ENCODE measurements at regions not wholly inside any gene's neighbourhood (a gene's known extent, or its start where the extent isn't known, plus 50 kb on each side); places are given as distances from the start of the nearest gene placed in this dataset.
"Not testable (repeated sequence)": the region's sequence is repeated elsewhere in the genome, so short reads cannot be mapped to it uniquely, and the experiment has no call there.

DNA sequence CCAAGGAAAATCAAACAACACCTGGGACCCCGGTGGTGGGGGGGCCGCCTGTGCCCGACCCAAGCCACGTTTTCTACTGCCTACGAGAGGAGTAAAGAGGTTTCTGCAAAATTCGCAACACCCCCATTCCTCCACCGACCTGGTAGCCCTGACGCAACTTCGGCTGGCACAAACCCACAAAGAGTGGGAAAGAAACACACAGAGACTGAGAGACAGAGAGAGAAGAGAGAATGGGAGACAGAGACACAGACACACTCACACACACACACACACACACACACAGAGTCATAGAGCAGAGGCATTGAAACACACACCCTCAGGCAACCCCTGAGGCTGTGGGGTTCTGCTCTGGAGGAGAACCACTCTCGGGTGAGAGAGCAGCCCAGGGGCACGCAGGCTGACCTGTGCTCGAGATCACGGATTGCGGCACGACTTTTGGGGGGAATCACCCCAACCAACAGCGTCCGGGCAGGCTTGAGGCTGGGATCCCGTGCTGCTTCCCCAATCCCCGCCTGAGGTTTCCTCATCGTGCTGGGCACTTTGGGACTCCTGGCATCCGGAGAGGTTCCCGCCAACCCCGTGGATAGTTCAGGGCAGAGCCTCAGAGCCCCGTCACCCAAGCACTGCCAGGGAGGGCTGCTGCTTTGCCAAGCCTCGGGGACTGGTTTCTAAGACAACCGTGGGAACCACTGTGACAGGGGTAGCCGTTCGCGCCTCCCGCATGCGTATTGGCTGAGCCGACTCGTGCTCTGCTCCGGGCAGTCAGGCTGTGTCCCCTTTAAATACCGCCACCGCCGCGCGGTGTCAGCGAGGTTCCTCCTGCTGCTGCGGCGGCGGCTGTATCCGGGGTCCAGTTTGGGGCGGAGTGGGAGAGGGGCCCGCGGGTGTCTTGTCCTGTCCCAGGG lies 682.4 kb upstream of the TPTE start:
- TF ChIP-seq, protein P1, sequence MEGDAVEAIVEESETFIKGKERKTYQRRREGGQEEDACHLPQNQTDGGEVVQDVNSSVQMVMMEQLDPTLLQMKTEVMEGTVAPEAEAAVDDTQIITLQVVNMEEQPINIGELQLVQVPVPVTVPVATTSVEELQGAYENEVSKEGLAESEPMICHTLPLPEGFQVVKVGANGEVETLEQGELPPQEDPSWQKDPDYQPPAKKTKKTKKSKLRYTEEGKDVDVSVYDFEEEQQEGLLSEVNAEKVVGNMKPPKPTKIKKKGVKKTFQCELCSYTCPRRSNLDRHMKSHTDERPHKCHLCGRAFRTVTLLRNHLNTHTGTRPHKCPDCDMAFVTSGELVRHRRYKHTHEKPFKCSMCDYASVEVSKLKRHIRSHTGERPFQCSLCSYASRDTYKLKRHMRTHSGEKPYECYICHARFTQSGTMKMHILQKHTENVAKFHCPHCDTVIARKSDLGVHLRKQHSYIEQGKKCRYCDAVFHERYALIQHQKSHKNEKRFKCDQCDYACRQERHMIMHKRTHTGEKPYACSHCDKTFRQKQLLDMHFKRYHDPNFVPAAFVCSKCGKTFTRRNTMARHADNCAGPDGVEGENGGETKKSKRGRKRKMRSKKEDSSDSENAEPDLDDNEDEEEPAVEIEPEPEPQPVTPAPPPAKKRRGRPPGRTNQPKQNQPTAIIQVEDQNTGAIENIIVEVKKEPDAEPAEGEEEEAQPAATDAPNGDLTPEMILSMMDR (IDR thresholded peaks at IDR 0.05): no peak
- Histone ChIP-seq H3K27ac (ENCODE audit: low read depth in 1 of 2, low read length in 2 of 2) (no peak overlapping the region), H3K4me1 (ENCODE audit: insufficient read depth, low read length) (no peaks in the 10 kb centered on the region), H3K9me3 (ENCODE audit: control insufficient read depth in 1 of 2, insufficient read depth in 1 of 2, low read length in 2 of 2) (peaks cover 11 to 33% of the 10 kb centered on the region in 2 experiments), H3K27me3 (ENCODE audit: control insufficient read depth in 1 of 2, insufficient read depth in 2 of 2, low read length in 2 of 2) (no peaks in the 10 kb centered on the region), H3K36me3 (ENCODE audit: insufficient read depth, low read length) (no peaks in the 10 kb centered on the region), H3K4me3 (ENCODE audit: low read length) (no peak overlapping the region)
- Mint-ChIP-seq H3K27me3 (no peaks in the 10 kb centered on the region), H3K9me3 (peaks cover 15% of the 10 kb centered on the region), H3K27ac (no peak overlapping the region), H3K4me3 (no peak overlapping the region), H3K4me1 (ENCODE audit: low read depth) (no peaks in the 10 kb centered on the region), H3K36me3 (ENCODE audit: low read depth) (no peaks in the 10 kb centered on the region)
- DNase-seq (peak in 1 of 14 experiments; percentile 22), ATAC-seq (ENCODE audit: poor library complexity) (no peak)
- CTCF ChIA-PET: no interaction called here
- POLR2A ChIA-PET: no interaction called here
- intact Hi-C loops (cut with DNase I, micrococcal nuclease): no loop called here

DNA sequence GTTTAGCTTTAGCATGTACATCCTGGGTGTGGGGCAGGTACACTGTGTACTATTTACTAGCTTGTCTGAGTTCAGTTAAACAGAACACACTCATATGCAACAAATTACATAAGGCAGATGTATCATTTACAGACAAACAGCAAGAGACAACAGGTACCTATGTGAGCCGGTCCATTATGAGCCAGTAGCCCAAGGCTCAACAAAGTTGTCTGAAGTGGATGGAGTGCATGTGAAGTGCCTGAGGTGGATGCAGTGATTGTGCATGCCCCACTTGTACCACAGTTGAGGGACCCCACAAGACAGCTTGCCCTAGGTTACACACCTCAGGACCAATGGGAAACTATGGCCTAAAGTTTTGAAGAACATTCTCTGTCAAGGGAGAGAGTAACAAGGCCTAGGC lies 677.3 kb upstream of the TPTE start:
- H3K4me3 Mint-ChIP-seq; POLR2A ChIA-PET; CTCF ChIA-PET; H3K27me3 Mint-ChIP-seq; H3K27me3 ChIP-seq (ENCODE audit: control insufficient read depth in 1 of 2, insufficient read depth in 2 of 2, low read length in 2 of 2); H3K27ac ChIP-seq (ENCODE audit: low read depth in 1 of 2, low read length in 2 of 2); ATAC-seq (ENCODE audit: poor library complexity); H3K4me1 Mint-ChIP-seq (ENCODE audit: low read depth); H3K36me3 ChIP-seq (ENCODE audit: insufficient read depth, low read length); intact Hi-C loops (cut with DNase I, micrococcal nuclease); H3K36me3 Mint-ChIP-seq (ENCODE audit: low read depth); DNase-seq; H3K4me3 ChIP-seq (ENCODE audit: low read length); H3K4me1 ChIP-seq (ENCODE audit: insufficient read depth, low read length); H3K9me3 ChIP-seq (ENCODE audit: control insufficient read depth in 1 of 2, insufficient read depth in 1 of 2, low read length in 2 of 2); H3K27ac Mint-ChIP-seq: not testable (repeated sequence)
- peaks cover 13% of the 10 kb centered on the region for H3K9me3 Mint-ChIP-seq

DNA sequence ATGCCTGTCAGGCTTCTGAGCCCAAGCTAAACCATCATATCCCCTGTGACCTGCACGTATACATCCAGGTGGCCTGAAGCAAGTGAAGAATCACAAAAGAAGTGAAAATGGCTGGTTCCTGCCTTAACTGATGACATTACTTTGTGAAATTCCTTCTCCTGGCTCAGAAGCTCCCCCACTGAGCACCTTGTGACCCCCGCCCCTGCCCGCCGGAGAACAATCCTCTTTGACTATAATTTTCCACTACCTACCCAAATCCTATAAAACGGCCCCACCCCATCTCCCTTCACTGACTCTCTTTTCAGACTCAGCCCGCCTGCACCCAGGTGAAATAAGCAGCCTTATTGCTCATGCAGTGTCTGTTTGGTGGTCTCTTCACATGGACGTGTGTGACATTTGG lies 673.9 kb upstream of the TPTE start:
- H3K9me3 Mint-ChIP-seq; intact Hi-C loops (cut with DNase I, micrococcal nuclease); H3K9me3 ChIP-seq (ENCODE audit: control insufficient read depth in 1 of 2, insufficient read depth in 1 of 2, low read length in 2 of 2); H3K27ac ChIP-seq (ENCODE audit: low read depth in 1 of 2, low read length in 2 of 2); H3K4me3 Mint-ChIP-seq; POLR2A ChIA-PET; ATAC-seq (ENCODE audit: poor library complexity); DNase-seq; H3K27ac Mint-ChIP-seq; H3K4me3 ChIP-seq (ENCODE audit: low read length); CTCF ChIA-PET; H3K36me3 Mint-ChIP-seq (ENCODE audit: low read depth); H3K27me3 Mint-ChIP-seq; H3K4me1 Mint-ChIP-seq (ENCODE audit: low read depth); H3K4me1 ChIP-seq (ENCODE audit: insufficient read depth, low read length); H3K36me3 ChIP-seq (ENCODE audit: insufficient read depth, low read length); H3K27me3 ChIP-seq (ENCODE audit: control insufficient read depth in 1 of 2, insufficient read depth in 2 of 2, low read length in 2 of 2): not testable (repeated sequence)

DNA sequence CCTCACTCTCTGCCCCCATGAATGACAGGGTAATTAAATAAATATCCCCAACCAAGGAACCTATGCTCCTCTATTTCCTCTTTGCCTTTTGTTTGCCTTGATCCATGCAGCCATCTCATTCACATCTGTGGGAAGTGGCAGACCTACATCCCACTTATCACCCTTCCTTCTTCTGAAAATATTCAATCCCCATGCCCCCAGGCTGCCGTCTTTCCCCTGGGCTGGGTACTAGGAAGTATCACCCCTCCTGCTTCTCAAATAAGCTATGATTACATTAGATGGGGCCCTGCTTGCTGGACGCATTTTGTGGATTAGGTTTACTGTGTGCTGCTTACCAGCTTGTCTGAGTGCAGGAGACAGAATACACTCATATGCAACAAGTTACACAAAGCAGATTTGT lies 670.2 kb upstream of the TPTE start:
- ATAC-seq (ENCODE audit: poor library complexity); H3K9me3 Mint-ChIP-seq; POLR2A ChIA-PET: not testable (repeated sequence)

DNA sequence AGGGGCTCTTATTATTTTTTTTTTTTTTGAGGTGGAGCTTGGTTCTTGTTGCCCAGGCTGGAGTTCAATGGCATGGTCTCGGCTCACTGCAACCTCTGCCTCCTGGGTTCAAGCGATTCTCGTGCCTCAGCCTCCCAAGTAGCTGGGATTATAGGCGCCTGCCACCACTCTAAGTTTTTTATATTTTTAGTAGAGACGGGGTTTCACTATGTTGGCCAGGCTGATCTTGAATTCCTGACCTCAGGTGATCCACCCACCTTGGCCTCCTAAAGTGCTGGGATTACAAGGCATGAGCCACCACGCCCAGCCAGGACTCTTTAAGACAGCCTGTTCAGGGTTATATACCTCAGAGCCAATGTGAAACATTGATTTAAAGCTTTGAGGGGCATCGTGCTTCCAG lies 669.7 kb upstream of the TPTE start:
- not testable (repeated sequence) for H3K9me3 Mint-ChIP-seq

More for the DNA sequence above, 670.2 kb upstream of the TPTE start:
- H3K27ac Mint-ChIP-seq; H3K4me1 Mint-ChIP-seq (ENCODE audit: low read depth); H3K27me3 Mint-ChIP-seq; H3K36me3 Mint-ChIP-seq (ENCODE audit: low read depth); DNase-seq; intact Hi-C loops (cut with DNase I, micrococcal nuclease); H3K4me3 ChIP-seq (ENCODE audit: low read length); H3K36me3 ChIP-seq (ENCODE audit: insufficient read depth, low read length); CTCF ChIA-PET; H3K27ac ChIP-seq (ENCODE audit: low read depth in 1 of 2, low read length in 2 of 2); H3K4me3 Mint-ChIP-seq; H3K4me1 ChIP-seq (ENCODE audit: insufficient read depth, low read length); H3K27me3 ChIP-seq (ENCODE audit: control insufficient read depth in 1 of 2, insufficient read depth in 2 of 2, low read length in 2 of 2): not testable (repeated sequence)
- peaks cover 0 to 12% of the 10 kb centered on the region in 2 experiments for H3K9me3 ChIP-seq (ENCODE audit: control insufficient read depth in 1 of 2, insufficient read depth in 1 of 2, low read length in 2 of 2)

DNA sequence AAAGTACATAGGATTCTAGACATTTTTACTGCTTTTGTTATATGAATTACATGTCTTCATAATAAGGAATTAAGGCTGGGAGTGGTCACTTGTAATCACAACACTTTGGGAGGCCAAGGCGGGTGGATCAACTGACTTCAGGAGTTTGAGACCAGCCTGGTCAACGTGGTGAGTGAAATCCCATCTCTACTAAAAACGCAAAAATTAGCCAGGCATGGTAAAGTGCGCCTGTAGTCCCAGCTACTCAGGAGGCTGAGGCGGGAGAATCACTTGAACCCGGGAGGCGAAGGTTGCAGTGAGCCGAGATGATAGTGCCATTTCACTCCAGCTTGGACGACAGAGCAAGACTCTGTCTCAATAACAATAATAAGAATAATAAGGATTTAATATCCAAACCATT lies 663.8 kb upstream of the TPTE start:
- H3K36me3 ChIP-seq (ENCODE audit: insufficient read depth, low read length); H3K4me3 ChIP-seq (ENCODE audit: low read length); H3K9me3 Mint-ChIP-seq; H3K4me3 Mint-ChIP-seq; DNase-seq; H3K27ac ChIP-seq (ENCODE audit: low read depth in 1 of 2, low read length in 2 of 2); ATAC-seq (ENCODE audit: poor library complexity); H3K36me3 Mint-ChIP-seq (ENCODE audit: low read depth); CTCF ChIA-PET; intact Hi-C loops (cut with DNase I, micrococcal nuclease); H3K4me1 Mint-ChIP-seq (ENCODE audit: low read depth); H3K27ac Mint-ChIP-seq; H3K27me3 Mint-ChIP-seq; POLR2A ChIA-PET; H3K27me3 ChIP-seq (ENCODE audit: control insufficient read depth in 1 of 2, insufficient read depth in 2 of 2, low read length in 2 of 2); H3K4me1 ChIP-seq (ENCODE audit: insufficient read depth, low read length): not testable (repeated sequence)
- peaks cover 13 to 15% of the 10 kb centered on the region in 2 experiments for H3K9me3 ChIP-seq (ENCODE audit: control insufficient read depth in 1 of 2, insufficient read depth in 1 of 2, low read length in 2 of 2)

More for the DNA sequence above, 669.7 kb upstream of the TPTE start:
- H3K36me3 ChIP-seq (ENCODE audit: insufficient read depth, low read length); H3K27ac Mint-ChIP-seq; H3K4me3 Mint-ChIP-seq; H3K27me3 ChIP-seq (ENCODE audit: control insufficient read depth in 1 of 2, insufficient read depth in 2 of 2, low read length in 2 of 2); H3K36me3 Mint-ChIP-seq (ENCODE audit: low read depth); CTCF ChIA-PET; DNase-seq; intact Hi-C loops (cut with DNase I, micrococcal nuclease); H3K4me3 ChIP-seq (ENCODE audit: low read length); H3K27ac ChIP-seq (ENCODE audit: low read depth in 1 of 2, low read length in 2 of 2); H3K4me1 Mint-ChIP-seq (ENCODE audit: low read depth); ATAC-seq (ENCODE audit: poor library complexity); POLR2A ChIA-PET; H3K4me1 ChIP-seq (ENCODE audit: insufficient read depth, low read length); H3K27me3 Mint-ChIP-seq: not testable (repeated sequence)
- peaks cover 4 to 12% of the 10 kb centered on the region in 2 experiments for H3K9me3 ChIP-seq (ENCODE audit: control insufficient read depth in 1 of 2, insufficient read depth in 1 of 2, low read length in 2 of 2)
